GM10266 (cell line): ENCODE measurements at regions not wholly inside any gene's neighbourhood (a gene's known extent, or its start where the extent isn't known, plus 50 kb on each side); places are given as distances from the start of the nearest gene placed in this dataset.

Experiments used
- DNase-seq: peaks from one replicate; pipeline ENCODE4 v3.0.0; 2012; ENCODE audit errors: extremely low spot score
- CTCF ChIP-seq: IDR thresholded peaks from 2 replicates; pipeline ENCODE4 v1.5.1; 2012; ENCODE audit warnings: mild to moderate bottlenecking, low read depth; ENCODE audit not compliant: control insufficient read depth, insufficient read depth; ENCODE audit errors: missing control alignments

GRCh38 chr11:131163613-131164012 is 206.8 kb upstream of the NTM start:
- DNase-seq: no peak
- no peak for TF ChIP-seq CTCF

DNA sequence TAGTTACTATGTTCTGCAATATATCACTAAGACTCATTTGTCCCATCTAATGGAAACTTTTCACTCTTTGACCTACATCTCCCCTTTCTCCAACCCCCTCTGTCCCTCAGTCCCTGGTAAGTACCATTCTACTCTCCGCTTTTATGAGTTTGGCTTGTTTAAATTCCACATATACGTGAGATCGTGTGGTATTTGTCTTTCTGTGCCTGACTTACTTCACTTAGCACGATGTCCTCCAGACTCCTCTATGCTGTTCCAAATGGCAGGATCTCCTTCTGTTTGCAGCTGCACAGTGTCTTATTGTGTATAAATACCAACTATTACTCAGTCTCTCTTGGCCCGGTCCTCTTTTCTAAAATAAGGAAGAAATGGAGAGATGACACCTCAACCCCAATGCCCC is 205.4 kb upstream of the NTM start:
- TF ChIP-seq CTCF: no peak
- DNase-seq: no peak

- no peak for TF ChIP-seq CTCF
- no peak for DNase-seq
Measured at GRCh38 chr11:131168839-131169713, 201.3 kb upstream of the NTM start.

- no peak for TF ChIP-seq CTCF
- no peak for DNase-seq
Measured at GRCh38 chr11:131172011-131172410, 198.4 kb upstream of the NTM start.

GRCh38 chr11:131178020-131178419 is 192.4 kb upstream of the NTM start:
- TF ChIP-seq CTCF: no peak
- DNase-seq: no peak

DNA sequence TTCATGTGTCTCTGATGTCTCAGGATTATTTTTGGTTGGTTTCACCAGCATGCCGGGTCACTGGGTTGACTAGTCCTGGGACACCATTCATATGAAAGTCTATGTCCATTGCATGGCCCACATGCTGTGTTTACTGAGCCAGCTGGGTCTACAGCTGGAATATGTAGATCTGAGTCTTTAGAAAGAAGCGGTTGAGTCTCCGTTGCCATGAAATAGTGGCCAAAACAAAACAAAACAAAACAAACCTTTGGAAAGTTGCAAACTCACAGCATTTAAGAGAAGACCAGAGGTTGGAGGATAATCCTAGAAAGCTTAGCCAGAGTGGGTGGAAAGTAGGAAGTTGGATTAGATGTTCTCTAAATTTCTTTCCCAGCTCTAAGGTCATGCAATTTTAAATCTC is 191.8 kb upstream of the NTM start:
- no peak for TF ChIP-seq CTCF
- no peak for DNase-seq

GRCh38 chr11:131179836-131180235 is 190.6 kb upstream of the NTM start:
- DNase-seq: no peak
- TF ChIP-seq CTCF: no peak
